Transverse colon (tissue), 4 donors: ENCODE measurements at regions not wholly inside any gene's neighbourhood (a gene's known extent, or its start where the extent isn't known, plus 50 kb on each side); places are given as distances from the start of the nearest gene placed in this dataset.

Experiments used
- DNase-seq: peaks from one replicate; pipeline ENCODE4 v3.0.0-alpha.2; 2019
- H3K27ac ChIP-seq, 4 donors: fragments of 200-600 bp; sonication (generic); 2 replicates each; pipeline ENCODE4 v1.5.1; 2016 to 2018; ENCODE audit warnings: inconsistent platforms in 4 of 4
- H3K27me3 ChIP-seq: fragments of 200-600 bp; sonication (generic); 2 replicates; pipeline ENCODE4 v1.5.1; 2017; ENCODE audit warnings: inconsistent platforms
- H3K36me3 ChIP-seq, 4 donors: fragments of 200-600 bp; sonication (generic); 2 replicates each; pipeline ENCODE4 v1.5.1; 2017 to 2019; ENCODE audit warnings: inconsistent platforms in 4 of 4
- H3K4me1 ChIP-seq, 4 donors: fragments of 200-600 bp; sonication (generic); 2 replicates each; pipeline ENCODE4 v1.5.1; 2017 to 2020; ENCODE audit warnings: inconsistent platforms in 4 of 4
- H3K4me3 ChIP-seq, 4 donors: fragments of 200-600 bp; sonication (generic); 1 replicate in 1 of 4; 2 replicates in 3 of 4; pipeline versions ENCODE4 v1.5.1 to v1.6.1; 2017 to 2019; ENCODE audit warnings: inconsistent platforms in 4 of 4
- H3K9me3 ChIP-seq, 2 donors: fragments of 200-600 bp; sonication (generic); 2 replicates each; pipeline ENCODE4 v1.5.1; 2017 to 2019; ENCODE audit warnings: inconsistent platforms in 2 of 2
- CTCF ChIP-seq, 5 experiments: fragments of 200-600 bp in 3 of 5; fragments of 450-650 bp in 2 of 5; sonication (generic) in 3 of 5; IDR thresholded peaks; 1 replicate in 2 of 5; 2 replicates in 3 of 5; pipeline ENCODE4 v1.5.1; 2016 to 2017; ENCODE audit warnings: antibody characterized with exemption in 5 of 5, inconsistent platforms in 3 of 5, mild to moderate bottlenecking in 2 of 5, moderate library complexity in 1 of 5
- EP300 ChIP-seq: sonication (generic); formaldehyde crosslinking; IDR thresholded peaks from one replicate; pipeline ENCODE4 v1.6.1; 2017; ENCODE audit warnings: antibody characterized with exemption, low read depth
- POLR2A ChIP-seq: fragments of 450-650 bp; IDR thresholded peaks from one replicate; pipeline ENCODE4 v1.6.1; 2016; ENCODE audit warnings: antibody characterized with exemption, mild to moderate bottlenecking, moderate library complexity
- POLR2AphosphoS5 ChIP-seq, 3 donors: sonication (generic); formaldehyde crosslinking; IDR thresholded peaks; one replicate each; pipeline ENCODE4 v1.6.1; 2016; ENCODE audit warnings: antibody characterized with exemption in 3 of 3
- WGBS, 2 donors: methylation state at CpG; one replicate each; pipeline ENCODE4 v1.1.5; 2018; ENCODE audit warnings: low coverage in 1 of 2; 5-methylcytosine and 5-hydroxymethylcytosine counted together
- in situ Hi-C, 4 donors: fragments of 200-750 bp; cut with MboI; loops; one replicate each; pipeline versions ENCODE4 v1.15.0 to v1.15.1; 2017; ENCODE audit warnings: low sequenced_read_pairs in 3 of 4, low pct_ligation_motif_present in 1 of 4, low pct_unique_long_range_greater_than_20kb in 1 of 4
- intact Hi-C: fragments of 100-400 bp; cut with DNase I; formaldehyde crosslinking; loops from one replicate; pipeline ENCODE4 v1.15.1; 2023; ENCODE audit warnings: low total_unique reads

GRCh38 chr17:63345611-63346010 lies 100.5 kb downstream of the CYB561 start:
- in situ Hi-C loops (no loop called here), intact Hi-C loops (loop anchor here (10.0 kb wide), 1 partner anchor 501 kb away; no protein-coding TSS in a partner anchor)
- H3K27ac ChIP-seq: no peak overlapping the region
- no peaks in the 10 kb centered on the region for H3K9me3 ChIP-seq
- no peak for TF ChIP-seq CTCF (IDR thresholded peaks at IDR 0.05)
- no peak for TF ChIP-seq POLR2A
- TF ChIP-seq EP300: no peak
- TF ChIP-seq POLR2AphosphoS5 (IDR thresholded peaks at IDR 0.05): no peak
- no peak overlapping the region for H3K4me3 ChIP-seq
- H3K36me3 ChIP-seq: no peaks in the 10 kb centered on the region
- no peaks in the 10 kb centered on the region for H3K27me3 ChIP-seq
- no peak for DNase-seq
- H3K4me1 ChIP-seq: peaks cover 0 to 6% (median 2%) of the 10 kb centered on the region in 4 donors
- WGBS, 2 donors: 71 to 78% methylated on average over 1 of the region's 1 CpG

- H3K4me1 ChIP-seq: peaks cover 0 to 6% (median 2%) of the 10 kb centered on the region in 4 donors
These were observed 98.6 kb downstream of the CYB561 start for GRCh38 chr17:63347475-63347874.

GRCh38 chr17:63349478-63350000 lies 96.6 kb downstream of the CYB561 start:
- H3K27ac ChIP-seq: no peak overlapping the region
- 82 to 83% methylated on average over 3 of the region's 3 CpGs for WGBS, 2 donors
- no peak overlapping the region for H3K4me3 ChIP-seq
- intact Hi-C loops (loop anchor here (10.0 kb wide), 1 partner anchor 505 kb away; no protein-coding TSS in a partner anchor), in situ Hi-C loops (no loop called here)
- no peak for TF ChIP-seq POLR2A
- no peak for TF ChIP-seq CTCF (IDR thresholded peaks at IDR 0.05)
- TF ChIP-seq POLR2AphosphoS5 (IDR thresholded peaks at IDR 0.05): no peak
- TF ChIP-seq EP300: no peak
- no peaks in the 10 kb centered on the region for H3K36me3 ChIP-seq
- DNase-seq: no peak
- no peaks in the 10 kb centered on the region for H3K9me3 ChIP-seq
- peaks cover 0 to 6% (median 2%) of the 10 kb centered on the region in 4 donors for H3K4me1 ChIP-seq
- no peaks in the 10 kb centered on the region for H3K27me3 ChIP-seq

More at GRCh38 chr17:63347475-63347874, 98.6 kb downstream of the CYB561 start:
- WGBS, 2 donors: 76 to 82% methylated on average over 2 of the region's 2 CpGs
- H3K27ac ChIP-seq: no peak overlapping the region
- no peaks in the 10 kb centered on the region for H3K36me3 ChIP-seq
- no peak for DNase-seq
- H3K9me3 ChIP-seq: no peaks in the 10 kb centered on the region
- TF ChIP-seq CTCF (IDR thresholded peaks at IDR 0.05): no peak
- TF ChIP-seq POLR2AphosphoS5 (IDR thresholded peaks at IDR 0.05): no peak
- TF ChIP-seq POLR2A: no peak
- no peak for TF ChIP-seq EP300
- no peaks in the 10 kb centered on the region for H3K27me3 ChIP-seq
- intact Hi-C loops (loop anchor here (10.0 kb wide), 1 partner anchor 503 kb away; no protein-coding TSS in a partner anchor), in situ Hi-C loops (no loop called here)
- no peak overlapping the region for H3K4me3 ChIP-seq

GRCh38 chr17:63350364-63350763 lies 95.7 kb downstream of the CYB561 start:
- no peak overlapping the region for H3K4me3 ChIP-seq
- in situ Hi-C loops (no loop called here), intact Hi-C loops (no loop called here)
- no peaks in the 10 kb centered on the region for H3K9me3 ChIP-seq
- H3K27me3 ChIP-seq: no peaks in the 10 kb centered on the region
- H3K27ac ChIP-seq: no peak overlapping the region
- no peak for DNase-seq
- peaks cover 0 to 6% (median 3%) of the 10 kb centered on the region in 4 donors for H3K4me1 ChIP-seq
- TF ChIP-seq CTCF (IDR thresholded peaks at IDR 0.05) (no peak), POLR2A (no peak), POLR2AphosphoS5 (IDR thresholded peaks at IDR 0.05) (no peak), EP300 (no peak)
- 83 to 100% methylated on average over 2 to 4 of the region's 4 CpGs for WGBS, 2 donors
- no peaks in the 10 kb centered on the region for H3K36me3 ChIP-seq
